Activated T-helper 2 cell treated with anti-CD3 and anti-CD28 coated beads, Interferon-gamma antibody, Interleukin-2, Interleukin-4, amounts not matched to agents 10 μg/mL and 5 μg/mL and 100 μg/mL, durations not matched to agents 14 hours and 24 hours and 36 hours (primary cell): ENCODE measurements at regions not wholly inside any gene's neighbourhood (a gene's known extent, or its start where the extent isn't known, plus 50 kb on each side); places are given as distances from the start of the nearest gene placed in this dataset.

Experiments used
- DNase-seq: peaks from one replicate; pipeline ENCODE4 v3.0.0; 2021; ENCODE audit warnings: low spot score
- H3K27ac Mint-ChIP-seq: one replicate; pipeline ENCODE4 v1.8.0; 2021; ENCODE audit warnings: mixed read lengths
- H3K27me3 Mint-ChIP-seq: one replicate; pipeline ENCODE4 v1.8.0; 2021; ENCODE audit warnings: low read depth, mixed read lengths
- H3K36me3 Mint-ChIP-seq: one replicate; pipeline ENCODE4 v1.8.0; 2021; ENCODE audit warnings: low read depth, mixed read lengths
- H3K4me1 Mint-ChIP-seq: one replicate; pipeline ENCODE4 v1.8.0; 2021; ENCODE audit warnings: low read depth, mixed read lengths
- H3K4me3 Mint-ChIP-seq: one replicate; pipeline ENCODE4 v1.8.0; 2021; ENCODE audit warnings: low read depth, mild to moderate bottlenecking, moderate library complexity, mixed read lengths
- H3K9me3 Mint-ChIP-seq: one replicate; pipeline ENCODE4 v1.8.0; 2021; ENCODE audit warnings: mixed read lengths
- intact Hi-C: fragments of 100-400 bp; cut with micrococcal nuclease; formaldehyde crosslinking; loops from one replicate; pipeline ENCODE4 v1.15.1; 2023

DNA sequence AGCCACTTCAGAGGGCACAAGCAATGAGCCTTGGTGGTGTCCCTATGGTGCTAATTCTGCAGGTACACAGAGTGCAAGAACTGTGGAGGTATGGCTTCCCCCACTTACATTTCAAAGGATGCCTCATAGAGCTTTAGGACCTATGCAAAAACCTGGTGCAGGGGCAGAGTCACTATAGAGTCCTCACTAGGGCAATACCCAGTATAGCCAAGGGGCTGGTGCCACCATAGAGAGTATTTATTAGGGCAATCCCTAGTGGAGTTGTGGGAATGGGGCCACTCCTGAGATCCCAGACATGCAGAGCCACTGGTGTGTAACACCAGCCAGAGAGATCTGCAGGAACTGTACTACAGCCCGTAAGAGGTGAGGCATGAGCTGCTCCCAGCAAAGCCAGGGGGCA, 312.2 kb downstream of the SLC4A3 start:
- no peak overlapping the region for H3K27ac Mint-ChIP-seq
- intact Hi-C loops = no loop called here
- no peaks in the 10 kb centered on the region for H3K9me3 Mint-ChIP-seq
- no peak for DNase-seq
- no peak overlapping the region for H3K4me3 Mint-ChIP-seq
- H3K27me3 Mint-ChIP-seq = no peaks in the 10 kb centered on the region
- no peaks in the 10 kb centered on the region for H3K4me1 Mint-ChIP-seq
- no peaks in the 10 kb centered on the region for H3K36me3 Mint-ChIP-seq

DNA sequence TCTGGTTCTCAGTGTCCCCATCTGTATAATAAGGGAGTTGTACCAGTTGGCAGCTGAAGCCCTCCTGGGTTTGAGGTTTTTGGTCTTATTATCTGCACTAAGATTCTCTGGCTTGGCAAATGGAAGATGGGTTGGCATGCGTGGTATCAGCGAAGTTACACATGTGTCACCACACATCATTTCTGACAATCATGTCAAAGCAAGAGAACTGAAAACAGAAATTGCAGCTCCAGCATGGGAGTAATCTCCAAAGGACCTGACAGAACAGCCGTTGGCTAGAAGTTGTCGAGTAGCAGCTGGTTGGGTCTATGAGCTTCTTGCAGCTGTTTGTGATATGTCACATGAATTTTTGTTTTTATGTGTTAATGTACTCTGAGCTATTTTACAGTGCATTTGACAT, 317.4 kb downstream of the SLC4A3 start:
- Mint-ChIP-seq H3K9me3 (no peaks in the 10 kb centered on the region), H3K27me3 (no peaks in the 10 kb centered on the region), H3K27ac (no peak overlapping the region), H3K4me3 (no peak overlapping the region), H3K36me3 (no peaks in the 10 kb centered on the region), H3K4me1 (no peaks in the 10 kb centered on the region)
- DNase-seq = no peak
- intact Hi-C loops = no loop called here

DNA sequence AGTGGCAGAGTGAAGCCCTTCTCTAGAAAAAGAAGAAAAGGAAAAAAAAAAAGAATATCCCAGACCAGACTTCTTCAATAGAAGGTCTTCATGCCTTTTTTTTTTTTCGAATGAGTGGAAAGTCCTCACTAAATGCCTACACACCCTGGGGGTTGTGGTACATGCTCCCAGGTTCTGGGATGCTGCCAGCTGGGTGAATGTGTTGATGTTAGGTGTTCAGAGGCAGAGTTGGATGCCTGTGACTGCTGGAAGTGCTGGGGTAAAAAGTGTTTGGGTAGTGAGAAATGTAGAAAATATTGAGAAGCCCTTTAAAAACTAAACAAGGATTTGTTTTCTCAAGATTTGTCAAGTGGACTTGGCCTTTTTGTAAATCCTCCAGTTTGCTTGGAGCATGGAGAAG, 318.6 kb downstream of the SLC4A3 start:
- Mint-ChIP-seq H3K4me1 (no peaks in the 10 kb centered on the region), H3K4me3 (no peak overlapping the region), H3K27ac (no peak overlapping the region), H3K36me3 (no peaks in the 10 kb centered on the region), H3K27me3 (no peaks in the 10 kb centered on the region), H3K9me3 (no peaks in the 10 kb centered on the region)
- DNase-seq = no peak
- intact Hi-C loops = no loop called here

DNA sequence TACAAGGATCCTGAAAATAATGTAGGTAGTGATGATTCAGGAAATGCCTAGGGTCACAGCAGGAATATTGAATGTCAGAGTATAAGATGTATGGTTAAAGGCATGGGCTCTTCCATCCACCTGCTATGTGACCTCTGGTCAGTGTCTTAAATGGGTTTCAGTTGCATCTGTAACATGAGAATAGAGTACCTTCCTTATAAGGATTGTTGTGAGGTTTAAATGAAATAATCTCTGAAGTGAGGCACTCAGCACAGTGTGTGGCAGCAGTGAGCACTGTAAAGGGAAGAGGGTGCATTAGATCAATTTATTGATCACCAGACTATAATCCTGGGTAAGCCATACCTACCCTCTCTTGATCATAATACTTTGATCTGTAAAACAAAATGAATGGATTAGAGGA, 319.1 kb downstream of the SLC4A3 start:
- Mint-ChIP-seq H3K4me1 (no peaks in the 10 kb centered on the region), H3K4me3 (no peak overlapping the region), H3K36me3 (no peaks in the 10 kb centered on the region), H3K9me3 (no peaks in the 10 kb centered on the region), H3K27me3 (no peaks in the 10 kb centered on the region), H3K27ac (no peak overlapping the region)
- intact Hi-C loops = no loop called here
- DNase-seq = no peak

DNA sequence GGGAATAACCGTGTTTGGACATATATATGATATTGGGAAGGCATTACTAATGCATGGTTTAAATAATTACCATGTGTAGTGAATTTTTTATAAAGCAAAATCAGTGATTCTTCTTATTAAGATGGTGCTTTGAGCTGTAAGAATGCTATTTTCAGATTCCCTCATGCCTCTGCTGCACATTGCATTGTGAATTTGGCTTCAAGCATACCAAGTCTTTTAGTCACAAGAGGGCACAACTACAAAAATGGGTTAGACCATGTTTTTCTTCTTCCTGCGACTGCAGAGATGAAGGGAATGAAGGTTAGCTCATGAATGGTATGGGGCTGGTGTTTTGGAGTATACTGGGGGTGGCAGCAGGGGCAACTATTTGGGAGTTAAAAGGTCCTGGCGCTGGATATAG, 320.1 kb downstream of the SLC4A3 start:
- no peak overlapping the region for H3K4me3 Mint-ChIP-seq
- H3K4me1 Mint-ChIP-seq = no peaks in the 10 kb centered on the region
- no peaks in the 10 kb centered on the region for H3K9me3 Mint-ChIP-seq
- H3K27ac Mint-ChIP-seq = no peak overlapping the region
- H3K36me3 Mint-ChIP-seq = no peaks in the 10 kb centered on the region
- no peak for DNase-seq
- intact Hi-C loops = no loop called here
- H3K27me3 Mint-ChIP-seq = no peaks in the 10 kb centered on the region

- intact Hi-C loops = no loop called here
- Mint-ChIP-seq H3K36me3 (no peaks in the 10 kb centered on the region), H3K27me3 (no peaks in the 10 kb centered on the region), H3K9me3 (no peaks in the 10 kb centered on the region), H3K4me3 (no peak overlapping the region), H3K27ac (no peak overlapping the region), H3K4me1 (no peaks in the 10 kb centered on the region)
- no peak for DNase-seq
Observed at GRCh38 chr2:219949053-219949452, 321.6 kb downstream of the SLC4A3 start.

DNA sequence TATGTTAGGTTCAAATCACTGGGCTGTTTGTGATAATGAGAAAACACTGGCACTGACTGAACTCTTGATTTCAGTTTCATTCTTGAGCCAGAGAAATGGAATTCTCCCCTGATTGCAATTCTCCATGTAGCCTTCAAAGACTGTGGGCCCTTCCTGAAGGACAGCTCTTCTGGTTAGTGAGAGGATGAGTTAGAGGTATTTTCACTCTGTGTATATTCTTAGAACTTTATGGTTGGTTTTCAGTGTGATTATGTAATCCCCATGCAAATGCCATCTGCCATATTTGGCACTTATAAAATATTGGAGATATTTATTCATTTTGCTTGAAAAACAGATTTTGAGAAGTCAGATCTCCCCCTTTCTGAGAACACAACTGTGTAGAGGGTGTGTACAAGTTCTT, 323.7 kb downstream of the SLC4A3 start:
- Mint-ChIP-seq H3K36me3 (no peaks in the 10 kb centered on the region), H3K27ac (no peak overlapping the region), H3K4me3 (no peak overlapping the region), H3K27me3 (no peaks in the 10 kb centered on the region), H3K9me3 (no peaks in the 10 kb centered on the region), H3K4me1 (no peaks in the 10 kb centered on the region)
- DNase-seq = no peak
- intact Hi-C loops = no loop called here

GRCh38 chr2:219954331-219954730, 326.9 kb downstream of the SLC4A3 start:
- no peaks in the 10 kb centered on the region for H3K36me3 Mint-ChIP-seq
- no peak overlapping the region for H3K27ac Mint-ChIP-seq
- no peaks in the 10 kb centered on the region for H3K4me1 Mint-ChIP-seq
- no peak for DNase-seq
- intact Hi-C loops = no loop called here
- H3K27me3 Mint-ChIP-seq = no peaks in the 10 kb centered on the region
- H3K4me3 Mint-ChIP-seq = no peak overlapping the region
- no peaks in the 10 kb centered on the region for H3K9me3 Mint-ChIP-seq

DNA sequence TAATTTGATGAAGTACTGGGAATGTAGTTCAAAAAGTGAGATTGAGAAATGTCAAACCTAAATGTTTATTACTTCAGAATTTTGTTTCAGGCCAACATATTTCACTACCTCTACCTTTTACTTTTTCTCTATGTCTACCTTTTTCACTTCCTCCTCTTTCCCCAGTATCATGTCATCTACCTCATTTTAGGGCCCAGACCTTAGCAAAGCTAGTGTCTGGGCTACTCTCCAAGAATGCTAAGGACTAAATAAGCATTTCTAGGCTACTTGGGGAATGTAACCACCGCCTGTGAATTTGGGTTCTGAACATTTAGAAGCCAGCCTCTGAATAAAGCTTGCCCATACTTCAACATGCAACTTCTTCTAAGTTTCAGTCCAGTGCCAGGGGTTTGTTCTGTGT, 330.4 kb downstream of the SLC4A3 start:
- H3K4me3 Mint-ChIP-seq = no peak overlapping the region
- H3K27me3 Mint-ChIP-seq = no peaks in the 10 kb centered on the region
- intact Hi-C loops = no loop called here
- DNase-seq = no peak
- H3K36me3 Mint-ChIP-seq = no peaks in the 10 kb centered on the region
- no peaks in the 10 kb centered on the region for H3K9me3 Mint-ChIP-seq
- H3K4me1 Mint-ChIP-seq = no peaks in the 10 kb centered on the region
- H3K27ac Mint-ChIP-seq = no peak overlapping the region

GRCh38 chr2:219958941-219959340, 331.5 kb downstream of the SLC4A3 start:
- H3K9me3 Mint-ChIP-seq = no peaks in the 10 kb centered on the region

GRCh38 chr2:219959471-219959870, 332.0 kb downstream of the SLC4A3 start:
- no peak for DNase-seq
- H3K27ac Mint-ChIP-seq = no peak overlapping the region
- H3K4me1 Mint-ChIP-seq = no peaks in the 10 kb centered on the region
- H3K4me3 Mint-ChIP-seq = no peak overlapping the region
- H3K9me3 Mint-ChIP-seq = no peaks in the 10 kb centered on the region
- intact Hi-C loops = no loop called here
- H3K27me3 Mint-ChIP-seq = no peaks in the 10 kb centered on the region
- no peaks in the 10 kb centered on the region for H3K36me3 Mint-ChIP-seq

More at GRCh38 chr2:219958941-219959340, 331.5 kb downstream of the SLC4A3 start:
- H3K36me3 Mint-ChIP-seq = no peaks in the 10 kb centered on the region
- no peak for DNase-seq
- H3K4me3 Mint-ChIP-seq = no peak overlapping the region
- H3K27ac Mint-ChIP-seq = no peak overlapping the region
- H3K27me3 Mint-ChIP-seq = no peaks in the 10 kb centered on the region
- intact Hi-C loops = no loop called here
- H3K4me1 Mint-ChIP-seq = no peaks in the 10 kb centered on the region

DNA sequence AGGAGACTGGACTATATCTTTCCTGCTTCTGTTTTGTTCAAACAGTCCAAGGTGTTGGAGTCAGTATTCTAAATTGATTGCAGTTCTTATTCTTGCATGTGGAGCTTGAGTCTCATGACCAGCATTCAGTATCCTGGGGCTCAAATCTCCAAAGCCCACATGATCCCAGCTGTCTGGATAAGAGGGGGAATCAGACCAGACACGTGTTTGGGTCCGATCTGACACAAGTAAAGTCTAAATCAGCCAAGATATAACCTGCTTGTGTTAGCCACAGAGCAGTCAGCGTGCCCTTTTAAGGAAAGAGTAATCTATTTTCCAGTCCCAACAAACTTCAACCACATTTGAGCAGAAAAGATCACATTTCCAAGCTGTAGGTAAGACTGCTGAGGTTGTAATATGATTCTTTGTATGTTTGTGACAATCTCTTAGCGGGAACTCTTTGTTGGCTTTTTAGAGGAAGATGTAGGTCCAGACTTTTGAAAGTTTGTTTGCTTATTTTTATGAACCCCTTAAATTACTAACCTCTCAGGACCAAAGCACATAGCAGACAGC, 334.6 kb downstream of the SLC4A3 start:
- no peaks in the 10 kb centered on the region for H3K9me3 Mint-ChIP-seq
- DNase-seq = no peak
- no peak overlapping the region for H3K27ac Mint-ChIP-seq

GRCh38 chr2:219962801-219963200, 335.4 kb downstream of the SLC4A3 start:
- H3K36me3 Mint-ChIP-seq = no peaks in the 10 kb centered on the region
- H3K4me1 Mint-ChIP-seq = no peaks in the 10 kb centered on the region
- H3K4me3 Mint-ChIP-seq = no peak overlapping the region
- no peaks in the 10 kb centered on the region for H3K9me3 Mint-ChIP-seq
- DNase-seq = no peak
- H3K27ac Mint-ChIP-seq = no peak overlapping the region
- H3K27me3 Mint-ChIP-seq = no peaks in the 10 kb centered on the region
- intact Hi-C loops = no loop called here

More for the DNA sequence above, 334.6 kb downstream of the SLC4A3 start:
- Mint-ChIP-seq H3K36me3 (no peaks in the 10 kb centered on the region), H3K4me3 (no peak overlapping the region), H3K4me1 (no peaks in the 10 kb centered on the region), H3K27me3 (no peaks in the 10 kb centered on the region)
- intact Hi-C loops = no loop called here
